Stomach (tissue), 8 donors: ENCODE measurements at regions not wholly inside any gene's neighbourhood (a gene's known extent, or its start where the extent isn't known, plus 50 kb on each side); places are given as distances from the start of the nearest gene placed in this dataset.

ENCODE experiments used
- DNase-seq, 2 donors: peaks; one replicate each; pipeline versions ENCODE4 v3.0.0 to v3.0.0-alpha.2; 2013 to 2019
- H3K27ac ChIP-seq, 5 donors: fragments of 200-600 bp in 4 of 5; sonication (generic) in 4 of 5; one replicate each; pipeline ENCODE4 v1.5.1; 2013 to 2019; ENCODE audit warnings: mild to moderate bottlenecking in 1 of 5, moderate library complexity in 1 of 5
- H3K27me3 ChIP-seq, 3 donors: fragments of 200-600 bp; sonication (generic); one replicate each; pipeline ENCODE4 v1.5.1; 2017 to 2019; ENCODE audit warnings: mixed run types in 1 of 3
- H3K36me3 ChIP-seq, 4 donors: fragments of 200-600 bp; sonication (generic); 1 replicate in 3 of 4; 2 replicates in 1 of 4; pipeline ENCODE4 v1.5.1; 2016 to 2019
- H3K4me1 ChIP-seq, 4 donors: fragments of 200-600 bp; sonication (generic); one replicate each; pipeline ENCODE4 v1.5.1; 2016 to 2019
- H3K4me3 ChIP-seq, 4 donors: fragments of 200-600 bp; sonication (generic) in 3 of 4; one replicate each; pipeline ENCODE4 v1.5.1; 2016 to 2019; ENCODE audit warnings: mild to moderate bottlenecking in 1 of 4
- H3K9me3 ChIP-seq, 4 donors: fragments of 200-600 bp; sonication (generic); one replicate each; pipeline ENCODE4 v1.5.1; 2016 to 2019
- EP300 ChIP-seq: sonication (generic); formaldehyde crosslinking; IDR thresholded peaks from one replicate; pipeline ENCODE4 v1.6.1; 2017; ENCODE audit warnings: antibody characterized with exemption
- POLR2A ChIP-seq, 4 donors: fragments of 450-650 bp; IDR thresholded peaks; one replicate each; pipeline ENCODE4 v1.6.1; 2016; ENCODE audit warnings: antibody characterized with exemption in 4 of 4, control low read depth in 2 of 4, mild to moderate bottlenecking in 1 of 4, moderate library complexity in 1 of 4
- POLR2AphosphoS5 ChIP-seq, 3 donors: sonication (generic); formaldehyde crosslinking; IDR thresholded peaks; one replicate each; pipeline ENCODE4 v1.6.1; 2016; ENCODE audit warnings: antibody characterized with exemption in 3 of 3
- WGBS, 5 donors: extraction: QIAGEN DNeasy Blood & Tissue Kit in 3 of 5; methylation state at CpG; one replicate each; pipeline versions ENCODE4 v1.1.5 to v1.1.7; 2013 to 2018; 5-methylcytosine and 5-hydroxymethylcytosine counted together
- intact Hi-C: fragments of 100-400 bp; cut with DNase I; formaldehyde crosslinking; loops from one replicate; pipeline ENCODE4 v1.15.1; 2023; ENCODE audit warnings: low total_unique reads
- TF ChIP-seq, protein P1 (sequence below), 7 experiments: fragments of 450-650 bp in 4 of 7; fragments of 200-600 bp in 3 of 7; sonication (generic) in 3 of 7; IDR thresholded peaks; one replicate each; pipeline ENCODE4 v1.5.1; 2016 to 2019; ENCODE audit warnings: antibody characterized with exemption in 7 of 7, control low read depth in 2 of 7, mild to moderate bottlenecking in 1 of 7
- donor health status: healthy with polysubstance abuse.
- donor health status: Bipolar disorder and iron deficiency.
- donor health status: healthy.

DNA sequence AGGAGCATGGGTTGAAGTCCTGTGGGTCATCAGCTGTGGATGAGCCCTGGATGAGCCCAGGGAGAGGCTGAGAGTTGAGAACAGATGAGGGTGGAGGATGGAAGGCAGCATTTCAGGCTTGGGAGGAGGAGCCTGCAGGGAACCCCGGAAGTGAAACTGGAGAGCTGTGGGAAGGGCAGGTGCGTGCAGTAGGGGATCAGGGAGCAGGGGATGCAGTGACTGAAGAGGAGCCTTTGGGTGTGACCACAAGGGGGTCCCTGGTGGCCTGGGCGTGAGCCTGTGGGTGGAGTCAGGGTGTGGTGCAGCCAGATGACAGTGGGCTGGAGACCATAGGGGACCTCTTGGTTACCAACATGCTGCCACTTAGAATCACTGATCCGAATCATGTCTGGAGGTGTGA is 115.5 kb downstream of the PAPOLA start:
- TF ChIP-seq, protein P1, sequence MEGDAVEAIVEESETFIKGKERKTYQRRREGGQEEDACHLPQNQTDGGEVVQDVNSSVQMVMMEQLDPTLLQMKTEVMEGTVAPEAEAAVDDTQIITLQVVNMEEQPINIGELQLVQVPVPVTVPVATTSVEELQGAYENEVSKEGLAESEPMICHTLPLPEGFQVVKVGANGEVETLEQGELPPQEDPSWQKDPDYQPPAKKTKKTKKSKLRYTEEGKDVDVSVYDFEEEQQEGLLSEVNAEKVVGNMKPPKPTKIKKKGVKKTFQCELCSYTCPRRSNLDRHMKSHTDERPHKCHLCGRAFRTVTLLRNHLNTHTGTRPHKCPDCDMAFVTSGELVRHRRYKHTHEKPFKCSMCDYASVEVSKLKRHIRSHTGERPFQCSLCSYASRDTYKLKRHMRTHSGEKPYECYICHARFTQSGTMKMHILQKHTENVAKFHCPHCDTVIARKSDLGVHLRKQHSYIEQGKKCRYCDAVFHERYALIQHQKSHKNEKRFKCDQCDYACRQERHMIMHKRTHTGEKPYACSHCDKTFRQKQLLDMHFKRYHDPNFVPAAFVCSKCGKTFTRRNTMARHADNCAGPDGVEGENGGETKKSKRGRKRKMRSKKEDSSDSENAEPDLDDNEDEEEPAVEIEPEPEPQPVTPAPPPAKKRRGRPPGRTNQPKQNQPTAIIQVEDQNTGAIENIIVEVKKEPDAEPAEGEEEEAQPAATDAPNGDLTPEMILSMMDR (IDR thresholded peaks at IDR 0.05) = no peak
- TF ChIP-seq POLR2AphosphoS5 (IDR thresholded peaks at IDR 0.05) (no peak), EP300 (no peak), POLR2A (IDR thresholded peaks at IDR 0.05) (no peak)

GRCh38 chr14:96622926-96623325 is 120.7 kb downstream of the PAPOLA start:
- TF ChIP-seq EP300 (no peak), POLR2A (IDR thresholded peaks at IDR 0.05) (no peak), POLR2AphosphoS5 (IDR thresholded peaks at IDR 0.05) (no peak)
- TF ChIP-seq, protein P1 (IDR thresholded peaks at IDR 0.05) = no peak
- intact Hi-C loops = no loop called here
- Histone ChIP-seq H3K4me1 (no peaks in the 10 kb centered on the region), H3K36me3 (no peaks in the 10 kb centered on the region), H3K9me3 (no peaks in the 10 kb centered on the region), H3K4me3 (no peak overlapping the region), H3K27ac (no peak overlapping the region), H3K27me3 (peaks cover 0 to 64% (median 0%) of the 10 kb centered on the region in 3 donors)
- DNase-seq = no peak
- WGBS, 5 donors = 80 to 90% (median 82%) methylated on average over 8 of the region's 8 CpGs

More for the DNA sequence above, 115.5 kb downstream of the PAPOLA start:
- no peaks in the 10 kb centered on the region for H3K9me3 ChIP-seq
- no peak overlapping the region for H3K4me3 ChIP-seq
- intact Hi-C loops = no loop called here
- no peak for DNase-seq
- no peaks in the 10 kb centered on the region for H3K4me1 ChIP-seq
- no peak overlapping the region for H3K27ac ChIP-seq
- no peaks in the 10 kb centered on the region for H3K36me3 ChIP-seq
- H3K27me3 ChIP-seq = peaks cover 0 to 56% (median 6%) of the 10 kb centered on the region in 3 donors
- 57 to 77% (median 68%) methylated on average over 4 of the region's 4 CpGs for WGBS, 5 donors

DNA sequence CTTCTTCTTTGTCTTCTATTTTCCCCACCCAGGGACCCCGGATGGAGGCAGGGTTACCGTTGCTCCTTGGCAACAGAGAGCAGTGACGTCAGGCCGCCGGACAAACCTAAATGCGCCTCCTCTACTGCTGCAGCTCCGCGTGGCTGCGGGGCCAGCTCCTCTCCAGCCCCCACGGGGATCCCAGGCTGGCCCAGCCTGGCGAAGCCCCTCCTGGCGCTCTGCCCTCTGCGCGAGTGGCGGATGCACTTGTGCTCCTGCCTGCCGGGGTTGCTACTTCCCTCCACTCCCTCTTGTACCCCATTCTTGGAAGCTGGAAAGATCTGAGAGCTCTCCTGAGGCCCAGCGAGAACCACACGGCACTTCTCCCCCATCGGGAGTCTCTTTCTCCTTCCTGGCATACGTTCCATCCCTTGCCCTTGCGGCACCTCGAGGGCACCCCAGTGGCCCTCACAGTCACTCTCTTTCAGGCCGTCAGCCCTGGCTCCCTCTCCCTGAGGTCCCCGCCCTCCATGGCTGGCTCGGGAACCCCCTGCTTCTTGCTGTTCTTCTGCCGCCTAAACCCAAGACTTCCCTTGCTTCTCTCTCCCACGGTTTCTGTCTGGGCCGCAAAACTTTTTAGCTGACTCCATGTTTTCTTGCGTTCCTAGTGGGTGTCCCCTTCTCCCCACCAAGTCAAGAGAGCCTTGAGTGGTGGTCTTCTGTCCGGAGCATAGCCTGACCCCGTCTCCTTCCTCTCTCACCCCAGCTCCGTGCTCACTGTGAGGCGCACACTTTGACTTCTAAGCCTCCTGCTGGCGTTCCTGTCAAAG is 121.7 kb downstream of the PAPOLA start:
- no peaks in the 10 kb centered on the region for H3K9me3 ChIP-seq
- intact Hi-C loops = no loop called here
- no peak overlapping the region for H3K27ac ChIP-seq
- H3K4me3 ChIP-seq = no peak overlapping the region
- 79 to 86% (median 82%) methylated on average over 34 of the region's 34 CpGs for WGBS, 5 donors
- peaks cover 0 to 70% (median 0%) of the 10 kb centered on the region in 3 donors for H3K27me3 ChIP-seq
- DNase-seq = no peak
- no peak for TF ChIP-seq EP300
- TF ChIP-seq POLR2AphosphoS5 (IDR thresholded peaks at IDR 0.05) = no peak
- TF ChIP-seq, protein P1 (IDR thresholded peaks at IDR 0.05) = no peak
- TF ChIP-seq POLR2A (IDR thresholded peaks at IDR 0.05) = no peak
- no peaks in the 10 kb centered on the region for H3K36me3 ChIP-seq
- H3K4me1 ChIP-seq = no peaks in the 10 kb centered on the region

- no peak overlapping the region for H3K4me3 ChIP-seq
- H3K27me3 ChIP-seq = peaks cover 0 to 70% (median 0%) of the 10 kb centered on the region in 3 donors
- DNase-seq = peak in 1 of 2 donors; percentile 16
- H3K4me1 ChIP-seq = no peaks in the 10 kb centered on the region
- 72 to 80% (median 77%) methylated on average over 26 to 37 of the region's 37 CpGs for WGBS, 5 donors
- intact Hi-C loops = no loop called here
- no peak overlapping the region for H3K27ac ChIP-seq
- H3K36me3 ChIP-seq = no peaks in the 10 kb centered on the region
- H3K9me3 ChIP-seq = peaks cover 0 to 5% (median 2%) of the 10 kb centered on the region in 4 donors
- TF ChIP-seq, protein P1 (IDR thresholded peaks at IDR 0.05) = no peak
- TF ChIP-seq POLR2AphosphoS5 (IDR thresholded peaks at IDR 0.05) (no peak), POLR2A (IDR thresholded peaks at IDR 0.05) (no peak), EP300 (no peak)
Measured at GRCh38 chr14:96624661-96625425, 122.7 kb downstream of the PAPOLA start.
